Duodenal mucosa (tissue), 2 donors: ENCODE measurements at regions not wholly inside any gene's neighbourhood (a gene's known extent, or its start where the extent isn't known, plus 50 kb on each side); places are given as distances from the start of the nearest gene placed in this dataset.
"Not testable (repeated sequence)": the region's sequence is repeated elsewhere in the genome, so short reads cannot be mapped to it uniquely, and the experiment has no call there.

Experiments
- H3K27ac ChIP-seq: one replicate; pipeline ENCODE4 v1.7.0; 2013; ENCODE audit warnings: low read depth, low read length
- H3K27me3 ChIP-seq, 2 donors: one replicate each; pipeline ENCODE4 v1.7.0; 2013; ENCODE audit warnings: low read length in 2 of 2, control low read depth in 1 of 2; ENCODE audit not compliant: insufficient read depth in 2 of 2, control insufficient read depth in 1 of 2
- H3K36me3 ChIP-seq, 2 donors: one replicate each; pipeline ENCODE4 v1.7.0; 2013; ENCODE audit warnings: low read length in 2 of 2, control low read depth in 1 of 2; ENCODE audit not compliant: insufficient read depth in 2 of 2, control insufficient read depth in 1 of 2
- H3K4me1 ChIP-seq, 2 donors: one replicate each; pipeline ENCODE4 v1.7.0; 2013; ENCODE audit warnings: low read length in 2 of 2, control low read depth in 1 of 2; ENCODE audit not compliant: insufficient read depth in 2 of 2, control insufficient read depth in 1 of 2
- H3K4me3 ChIP-seq, 2 donors: one replicate each; pipeline ENCODE4 v1.7.0; 2013; ENCODE audit warnings: low read length in 2 of 2, low read depth in 1 of 2
- H3K9ac ChIP-seq, 2 donors: one replicate each; pipeline ENCODE4 v1.7.0; 2013; ENCODE audit warnings: low read length in 2 of 2, low read depth in 1 of 2
- H3K9me3 ChIP-seq, 2 donors: one replicate each; pipeline ENCODE4 v1.7.0; 2013; ENCODE audit warnings: low read length in 2 of 2, control low read depth in 1 of 2; ENCODE audit not compliant: control insufficient read depth in 1 of 2

- H3K4me1 ChIP-seq = no peaks in the 10 kb centered on the region
- H3K9ac ChIP-seq = no peak overlapping the region
- H3K4me3 ChIP-seq = no peak overlapping the region
- H3K36me3 ChIP-seq = no peaks in the 10 kb centered on the region
- H3K27me3 ChIP-seq = no peaks in the 10 kb centered on the region
- H3K27ac ChIP-seq = no peak overlapping the region
- no peaks in the 10 kb centered on the region for H3K9me3 ChIP-seq
These were observed 371.1 kb downstream of the RAB38 start for GRCh38 chr11:87804176-87804575.

GRCh38 chr11:87803748-87804147 lies 371.5 kb downstream of the RAB38 start:
- Histone ChIP-seq H3K9ac (no peak overlapping the region), H3K27ac (no peak overlapping the region), H3K9me3 (no peaks in the 10 kb centered on the region), H3K4me3 (no peak overlapping the region), H3K36me3 (no peaks in the 10 kb centered on the region), H3K27me3 (no peaks in the 10 kb centered on the region), H3K4me1 (no peaks in the 10 kb centered on the region)

GRCh38 chr11:87784862-87785261 lies 390.4 kb downstream of the RAB38 start:
- H3K4me3 ChIP-seq, H3K4me1 ChIP-seq, H3K9ac ChIP-seq, H3K36me3 ChIP-seq, H3K27me3 ChIP-seq, H3K27ac ChIP-seq, H3K9me3 ChIP-seq: not testable (repeated sequence)

GRCh38 chr11:87780068-87780413 lies 395.2 kb downstream of the RAB38 start:
- no peaks in the 10 kb centered on the region for H3K4me1 ChIP-seq
- H3K9me3 ChIP-seq = no peaks in the 10 kb centered on the region
- no peak overlapping the region for H3K27ac ChIP-seq
- no peaks in the 10 kb centered on the region for H3K36me3 ChIP-seq
- no peaks in the 10 kb centered on the region for H3K27me3 ChIP-seq
- H3K9ac ChIP-seq = no peak overlapping the region
- H3K4me3 ChIP-seq = no peak overlapping the region

GRCh38 chr11:87779276-87780067 lies 395.8 kb downstream of the RAB38 start:
- H3K4me1 ChIP-seq = no peaks in the 10 kb centered on the region
- H3K9me3 ChIP-seq = no peaks in the 10 kb centered on the region
- H3K27ac ChIP-seq = no peak overlapping the region
- no peak overlapping the region for H3K9ac ChIP-seq
- no peaks in the 10 kb centered on the region for H3K36me3 ChIP-seq
- H3K4me3 ChIP-seq = no peak overlapping the region
- H3K27me3 ChIP-seq = no peaks in the 10 kb centered on the region

- no peak overlapping the region for H3K9ac ChIP-seq
- H3K9me3 ChIP-seq = no peaks in the 10 kb centered on the region
- H3K4me3 ChIP-seq = no peak overlapping the region
- no peaks in the 10 kb centered on the region for H3K36me3 ChIP-seq
- H3K4me1 ChIP-seq = no peaks in the 10 kb centered on the region
- H3K27me3 ChIP-seq = no peaks in the 10 kb centered on the region
- H3K27ac ChIP-seq = no peak overlapping the region
These were observed 396.9 kb downstream of the RAB38 start for GRCh38 chr11:87778357-87778756.

GRCh38 chr11:87775036-87775435 lies 400.2 kb downstream of the RAB38 start:
- Histone ChIP-seq H3K27ac (no peak overlapping the region), H3K9me3 (no peaks in the 10 kb centered on the region), H3K4me3 (no peak overlapping the region), H3K9ac (no peak overlapping the region), H3K36me3 (no peaks in the 10 kb centered on the region), H3K4me1 (no peaks in the 10 kb centered on the region), H3K27me3 (no peaks in the 10 kb centered on the region)

GRCh38 chr11:87769661-87770060 lies 405.6 kb downstream of the RAB38 start:
- Histone ChIP-seq H3K9ac (no peak overlapping the region), H3K27ac (no peak overlapping the region), H3K4me3 (no peak overlapping the region), H3K27me3 (no peaks in the 10 kb centered on the region), H3K9me3 (no peaks in the 10 kb centered on the region), H3K36me3 (no peaks in the 10 kb centered on the region), H3K4me1 (no peaks in the 10 kb centered on the region)

GRCh38 chr11:87767615-87768014 lies 407.6 kb downstream of the RAB38 start:
- Histone ChIP-seq H3K9ac (no peak overlapping the region), H3K4me3 (no peak overlapping the region), H3K9me3 (no peaks in the 10 kb centered on the region), H3K27me3 (no peaks in the 10 kb centered on the region), H3K27ac (no peak overlapping the region), H3K4me1 (peaks cover 0 to 3% of the 10 kb centered on the region in 2 donors), H3K36me3 (no peaks in the 10 kb centered on the region)

- H3K9ac ChIP-seq, H3K4me3 ChIP-seq, H3K9me3 ChIP-seq, H3K27ac ChIP-seq, H3K4me1 ChIP-seq, H3K27me3 ChIP-seq, H3K36me3 ChIP-seq: not testable (repeated sequence)
These were observed 411.2 kb downstream of the RAB38 start for GRCh38 chr11:87764075-87764474.

GRCh38 chr11:87754685-87755084 lies 420.6 kb downstream of the RAB38 start:
- Histone ChIP-seq H3K9ac (no peak overlapping the region), H3K27me3 (no peaks in the 10 kb centered on the region), H3K9me3 (no peaks in the 10 kb centered on the region), H3K27ac (no peak overlapping the region), H3K4me1 (no peaks in the 10 kb centered on the region), H3K4me3 (no peak overlapping the region), H3K36me3 (no peaks in the 10 kb centered on the region)
